GM12878 (cell line): ENCODE measurements at regions not wholly inside any gene's neighbourhood (a gene's known extent, or its start where the extent isn't known, plus 50 kb on each side); places are given as distances from the start of the nearest gene placed in this dataset.
A peak's percentile ranks its signal among the peaks of the same experiment; 100 is the strongest.

ENCODE experiments used
- ATAC-seq: fragments of 200-7000 bp; cut with Tn5 transposase; 3 replicates; pipeline ENCODE4 v1.9.1; 2020; ENCODE audit warnings: mild to moderate bottlenecking, moderate library complexity
- BruUV-seq: library from RNA; stranded (reverse); fragments of 400-500 nt; replicated peaks from 2 replicates; lab custom pipeline; 2021; lab: Mats Ljungman, UMichigan
- CTCF ChIA-PET: fragments of 300-600 bp; sonication (Branson Sonifier 250); formaldehyde crosslinking; extraction: SDS; loops from one replicate; lab custom pipeline; 2021; ENCODE audit warnings: inconsistent platforms; lab: Yijun Ruan, JAX
- POLR2A ChIA-PET: fragments of 350-600 bp; formaldehyde crosslinking; extraction: SDS; loops from one replicate; lab custom pipeline; 2021; ENCODE audit warnings: inconsistent platforms; lab: Charles Lee
- RAD21 ChIA-PET: fragments of 300-600 bp; sonication (Branson Sonifier 250); formaldehyde crosslinking; loops from one replicate; lab custom pipeline; 2023; ENCODE audit warnings: antibody characterized with exemption; ENCODE audit not compliant: unreplicated experiment; lab: Charles Lee
- SMC1A ChIA-PET: fragments of 300-600 bp; sonication (Branson Sonifier 250); formaldehyde crosslinking; loops from one replicate; lab custom pipeline; 2023; ENCODE audit not compliant: unreplicated experiment, uncharacterized antibody; lab: Charles Lee
- DNase-seq: peaks from one replicate; pipeline ENCODE4 v3.0.0-alpha.2; 2011; ENCODE audit warnings: low read depth, low spot score
- FAIRE-seq: peaks from 3 replicates; lab custom pipeline; 2011; peaks lifted over from hg19 to GRCh38; lab: Jason Lieb, UNC
- H2AFZ ChIP-seq: 2 replicates; pipeline ENCODE4 v1.6.0; 2011; ENCODE audit warnings: low read depth, low read length, control low read depth; ENCODE audit not compliant: control insufficient read depth
- H3K27ac ChIP-seq: 2 replicates; pipeline ENCODE4 v1.5.1; 2011; ENCODE audit warnings: control low read depth; ENCODE audit not compliant: control insufficient read depth, insufficient read depth
- H3K27me3 ChIP-seq, 2 experiments: replicated peaks in 1 of 2; 2 replicates each; pipeline versions ENCODE4 v1.6.0 to v1.6.1; 2011; ENCODE audit warnings: low read length in 1 of 2; ENCODE audit not compliant: control insufficient read depth in 2 of 2, insufficient read depth in 2 of 2
- H3K36me3 ChIP-seq, 2 experiments: 2 replicates each; pipeline ENCODE4 v1.5.1; 2011; ENCODE audit warnings: low read length in 1 of 2; ENCODE audit not compliant: control insufficient read depth in 2 of 2, insufficient read depth in 2 of 2
- H3K4me1 ChIP-seq: 2 replicates; pipeline ENCODE4 v1.6.1; 2011; ENCODE audit warnings: mild to moderate bottlenecking, low read length, moderate library complexity, mixed read lengths; ENCODE audit not compliant: control insufficient read depth, insufficient read depth
- H3K4me2 ChIP-seq: 2 replicates; pipeline ENCODE4 v1.6.0; 2011; ENCODE audit warnings: control low read depth; ENCODE audit not compliant: control insufficient read depth, insufficient read depth
- H3K4me3 ChIP-seq: fragments of 200-600 bp; sonication (generic); 2 replicates; pipeline ENCODE4 v1.5.1; 2016
- H3K79me2 ChIP-seq: 2 replicates; pipeline ENCODE4 v1.6.0; 2011; ENCODE audit warnings: low read length; ENCODE audit not compliant: control insufficient read depth, insufficient read depth
- H3K9ac ChIP-seq: 2 replicates; pipeline ENCODE4 v1.8.0; 2011; ENCODE audit warnings: low read length, control low read depth, mixed read lengths; ENCODE audit not compliant: control insufficient read depth, insufficient read depth
- H3K9me3 ChIP-seq: replicated peaks from 3 replicates; pipeline ENCODE4 v1.5.1; 2011; ENCODE audit warnings: mild to moderate bottlenecking, low read length; ENCODE audit not compliant: control insufficient read depth, insufficient read depth
- H4K20me1 ChIP-seq: 2 replicates; pipeline ENCODE4 v1.6.0; 2011; ENCODE audit not compliant: control insufficient read depth, insufficient read depth
- CHD2 ChIP-seq: IDR thresholded peaks from 2 replicates; pipeline ENCODE4 v1.6.1; 2011; ENCODE audit warnings: low read depth, low read length, improper control_type of control experiment, borderline replicate concordance
- IKZF1 ChIP-seq: fragments of 450-650 bp; conservative IDR thresholded peaks from 2 replicates; pipeline ENCODE4 v1.6.1; 2017; ENCODE audit warnings: antibody characterized with exemption, mild to moderate bottlenecking
- RB1 ChIP-seq: fragments of 450-650 bp; formaldehyde crosslinking; IDR thresholded peaks from 2 replicates; pipeline ENCODE4 v1.6.1; 2017; ENCODE audit warnings: mild to moderate bottlenecking, borderline replicate concordance
- SUPT20H ChIP-seq: IDR thresholded peaks from 2 replicates; pipeline ENCODE4 v1.6.1; 2011; ENCODE audit warnings: low read depth, mild to moderate bottlenecking, low read length, moderate library complexity, borderline replicate concordance; ENCODE audit not compliant: control insufficient read depth
- TCF3 ChIP-seq: IDR thresholded peaks from 2 replicates; pipeline ENCODE4 v1.6.1; 2012; ENCODE audit warnings: low read depth, mild to moderate bottlenecking, low read length, borderline replicate concordance; ENCODE audit not compliant: insufficient read depth
- ZNF274 ChIP-seq: IDR thresholded peaks from one replicate; pipeline ENCODE4 v1.8.0; 2011; ENCODE audit not compliant: insufficient read length, insufficient read depth
- ZZZ3 ChIP-seq: IDR thresholded peaks from 2 replicates; pipeline ENCODE4 v1.6.1; 2011; ENCODE audit warnings: low read depth; ENCODE audit not compliant: control insufficient read depth, insufficient read length
- WGBS: methylation state at CpG from one replicate; pipeline ENCODE4 v1.1.6; 2016; ENCODE audit warnings: low lambda C conversion rate; ENCODE audit not compliant: insufficient replicate concordance, insufficient coverage; ENCODE audit errors: missing lambda C conversion rate; 5-methylcytosine and 5-hydroxymethylcytosine counted together
- in situ Hi-C: fragments of 300-500 bp; cut with MboI; formaldehyde crosslinking; loops from 9 replicates; pipeline ENCODE4 v1.14.3; 2018; ENCODE audit warnings: mixed read lengths
- intact Hi-C: fragments of 100-400 bp; cut with micrococcal nuclease; formaldehyde crosslinking; loops from one replicate; pipeline ENCODE4 v1.14.2; 2022; ENCODE audit not compliant: unreplicated experiment
- TF ChIP-seq, protein P1 (sequence below), 3 experiments: IDR thresholded peaks in 2 of 3; conservative IDR thresholded peaks in 1 of 3; 2 replicates each; pipeline ENCODE4 v1.5.1; 2011; ENCODE audit warnings: low read depth in 3 of 3, low read length in 3 of 3, mild to moderate bottlenecking in 3 of 3, control low read depth in 2 of 3, moderate library complexity in 2 of 3, inconsistent platforms in 1 of 3, mixed read lengths in 1 of 3; ENCODE audit not compliant: control insufficient read depth in 2 of 3, insufficient read depth in 1 of 3; ENCODE audit errors: extremely low read depth in 1 of 3
- TF ChIP-seq, protein P2 (sequence below): fragments of 450-650 bp; IDR thresholded peaks from 2 replicates; pipeline ENCODE4 v1.6.1; 2018; ENCODE audit warnings: mild to moderate bottlenecking, low read depth, moderate library complexity; ENCODE audit not compliant: partially characterized antibody
- TF ChIP-seq, protein P3 (sequence below): fragments of 450-650 bp; IDR thresholded peaks from 2 replicates; pipeline ENCODE4 v1.6.1; 2017; ENCODE audit warnings: mild to moderate bottlenecking, moderate library complexity
- TF ChIP-seq, protein P4 (sequence below): fragments of 450-650 bp; IDR thresholded peaks from 2 replicates; pipeline ENCODE4 v1.6.1; 2016; ENCODE audit warnings: mild to moderate bottlenecking

DNA sequence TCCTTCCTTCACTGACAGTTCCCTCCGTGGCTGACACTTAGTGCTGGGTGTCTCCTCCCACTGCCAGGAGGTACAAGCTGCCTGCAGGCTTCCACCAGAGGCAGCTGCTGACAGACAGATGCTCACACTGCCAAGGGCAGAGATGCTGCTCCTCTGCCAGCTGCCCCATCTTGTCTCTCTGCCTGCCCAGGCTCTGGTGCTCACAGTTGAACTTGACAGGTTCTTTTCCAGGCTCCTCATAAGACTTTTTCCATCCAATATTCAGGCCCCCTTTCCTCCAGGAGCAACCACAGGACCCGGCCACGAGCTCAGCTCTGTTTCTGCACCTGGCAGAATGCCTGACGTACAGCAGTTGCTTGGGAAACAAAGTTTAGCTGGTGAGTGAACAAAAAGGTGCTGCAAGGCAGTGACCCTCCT, 79.8 kb downstream of the PSMB1 start:
- Histone ChIP-seq H2AFZ (no peak overlapping the region), H4K20me1 (no peaks in the 10 kb centered on the region), H3K79me2 (no peaks in the 10 kb centered on the region), H3K27ac (no peak overlapping the region), H3K4me1 (no peaks in the 10 kb centered on the region), H3K9ac (no peak overlapping the region), H3K9me3 (no peaks in the 10 kb centered on the region; the same call in 2 of the 3 replicates), H3K4me2 (no peak overlapping the region), H3K4me3 (no peak overlapping the region), H3K36me3 (no peaks in the 10 kb centered on the region), H3K27me3 (no peaks in the 10 kb centered on the region)
- ChIA-PET POLR2A (interaction anchor here (4.0 kb wide), 1 partner anchor 9 kb away, joined by 20 read pairs; no protein-coding TSS in a partner anchor), RAD21 (interaction anchor here (0.9 to 2.9 kb wide), 3 partner anchors 8 to 44 kb away, joined by 4 to 30 read pairs (median 4); no protein-coding TSS in a partner anchor), SMC1A (interaction anchor here (0.9 to 2.9 kb wide), 7 partner anchors 9 to 44 kb away, joined by 3 to 13 read pairs (median 4); no protein-coding TSS in a partner anchor), CTCF (interaction anchor here (0.7 to 4.6 kb wide), 4 partner anchors 9 to 44 kb away, joined by 3 to 37 read pairs (median 4); no protein-coding TSS in a partner anchor)
- FAIRE-seq (no peak), DNase-seq (no peak), ATAC-seq (peak; percentile 39)
- intact Hi-C loops (no loop called here), in situ Hi-C loops (no loop called here)
- no TSS peak for BruUV-seq
- WGBS = 24% methylated on average over 4 of the region's 4 CpGs
- TF ChIP-seq RB1 (no peak), ZNF274 (no peak), CHD2 (no peak), TCF3 (no peak), IKZF1 (0 out of 2 replicates have a peak, but pooled peaks have one; percentile 21), ZZZ3 (no peak), SUPT20H (no peak)
- TF ChIP-seq, protein P1, sequence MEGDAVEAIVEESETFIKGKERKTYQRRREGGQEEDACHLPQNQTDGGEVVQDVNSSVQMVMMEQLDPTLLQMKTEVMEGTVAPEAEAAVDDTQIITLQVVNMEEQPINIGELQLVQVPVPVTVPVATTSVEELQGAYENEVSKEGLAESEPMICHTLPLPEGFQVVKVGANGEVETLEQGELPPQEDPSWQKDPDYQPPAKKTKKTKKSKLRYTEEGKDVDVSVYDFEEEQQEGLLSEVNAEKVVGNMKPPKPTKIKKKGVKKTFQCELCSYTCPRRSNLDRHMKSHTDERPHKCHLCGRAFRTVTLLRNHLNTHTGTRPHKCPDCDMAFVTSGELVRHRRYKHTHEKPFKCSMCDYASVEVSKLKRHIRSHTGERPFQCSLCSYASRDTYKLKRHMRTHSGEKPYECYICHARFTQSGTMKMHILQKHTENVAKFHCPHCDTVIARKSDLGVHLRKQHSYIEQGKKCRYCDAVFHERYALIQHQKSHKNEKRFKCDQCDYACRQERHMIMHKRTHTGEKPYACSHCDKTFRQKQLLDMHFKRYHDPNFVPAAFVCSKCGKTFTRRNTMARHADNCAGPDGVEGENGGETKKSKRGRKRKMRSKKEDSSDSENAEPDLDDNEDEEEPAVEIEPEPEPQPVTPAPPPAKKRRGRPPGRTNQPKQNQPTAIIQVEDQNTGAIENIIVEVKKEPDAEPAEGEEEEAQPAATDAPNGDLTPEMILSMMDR (IDR thresholded peaks at IDR 0.05 in 2 of 3, conservative IDR thresholded peaks at IDR 0.05 in 1 of 3; ENCODE audit: control insufficient read depth in 2 of 3, extremely low read depth in 1 of 3, insufficient read depth in 1 of 3, low read depth in 3 of 3, low read length in 3 of 3) = no peak
- TF ChIP-seq, protein P2, sequence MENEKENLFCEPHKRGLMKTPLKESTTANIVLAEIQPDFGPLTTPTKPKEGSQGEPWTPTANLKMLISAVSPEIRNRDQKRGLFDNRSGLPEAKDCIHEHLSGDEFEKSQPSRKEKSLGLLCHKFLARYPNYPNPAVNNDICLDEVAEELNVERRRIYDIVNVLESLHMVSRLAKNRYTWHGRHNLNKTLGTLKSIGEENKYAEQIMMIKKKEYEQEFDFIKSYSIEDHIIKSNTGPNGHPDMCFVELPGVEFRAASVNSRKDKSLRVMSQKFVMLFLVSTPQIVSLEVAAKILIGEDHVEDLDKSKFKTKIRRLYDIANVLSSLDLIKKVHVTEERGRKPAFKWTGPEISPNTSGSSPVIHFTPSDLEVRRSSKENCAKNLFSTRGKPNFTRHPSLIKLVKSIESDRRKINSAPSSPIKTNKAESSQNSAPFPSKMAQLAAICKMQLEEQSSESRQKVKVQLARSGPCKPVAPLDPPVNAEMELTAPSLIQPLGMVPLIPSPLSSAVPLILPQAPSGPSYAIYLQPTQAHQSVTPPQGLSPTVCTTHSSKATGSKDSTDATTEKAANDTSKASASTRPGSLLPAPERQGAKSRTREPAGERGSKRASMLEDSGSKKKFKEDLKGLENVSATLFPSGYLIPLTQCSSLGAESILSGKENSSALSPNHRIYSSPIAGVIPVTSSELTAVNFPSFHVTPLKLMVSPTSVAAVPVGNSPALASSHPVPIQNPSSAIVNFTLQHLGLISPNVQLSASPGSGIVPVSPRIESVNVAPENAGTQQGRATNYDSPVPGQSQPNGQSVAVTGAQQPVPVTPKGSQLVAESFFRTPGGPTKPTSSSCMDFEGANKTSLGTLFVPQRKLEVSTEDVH = no peak
- TF ChIP-seq, protein P3, sequence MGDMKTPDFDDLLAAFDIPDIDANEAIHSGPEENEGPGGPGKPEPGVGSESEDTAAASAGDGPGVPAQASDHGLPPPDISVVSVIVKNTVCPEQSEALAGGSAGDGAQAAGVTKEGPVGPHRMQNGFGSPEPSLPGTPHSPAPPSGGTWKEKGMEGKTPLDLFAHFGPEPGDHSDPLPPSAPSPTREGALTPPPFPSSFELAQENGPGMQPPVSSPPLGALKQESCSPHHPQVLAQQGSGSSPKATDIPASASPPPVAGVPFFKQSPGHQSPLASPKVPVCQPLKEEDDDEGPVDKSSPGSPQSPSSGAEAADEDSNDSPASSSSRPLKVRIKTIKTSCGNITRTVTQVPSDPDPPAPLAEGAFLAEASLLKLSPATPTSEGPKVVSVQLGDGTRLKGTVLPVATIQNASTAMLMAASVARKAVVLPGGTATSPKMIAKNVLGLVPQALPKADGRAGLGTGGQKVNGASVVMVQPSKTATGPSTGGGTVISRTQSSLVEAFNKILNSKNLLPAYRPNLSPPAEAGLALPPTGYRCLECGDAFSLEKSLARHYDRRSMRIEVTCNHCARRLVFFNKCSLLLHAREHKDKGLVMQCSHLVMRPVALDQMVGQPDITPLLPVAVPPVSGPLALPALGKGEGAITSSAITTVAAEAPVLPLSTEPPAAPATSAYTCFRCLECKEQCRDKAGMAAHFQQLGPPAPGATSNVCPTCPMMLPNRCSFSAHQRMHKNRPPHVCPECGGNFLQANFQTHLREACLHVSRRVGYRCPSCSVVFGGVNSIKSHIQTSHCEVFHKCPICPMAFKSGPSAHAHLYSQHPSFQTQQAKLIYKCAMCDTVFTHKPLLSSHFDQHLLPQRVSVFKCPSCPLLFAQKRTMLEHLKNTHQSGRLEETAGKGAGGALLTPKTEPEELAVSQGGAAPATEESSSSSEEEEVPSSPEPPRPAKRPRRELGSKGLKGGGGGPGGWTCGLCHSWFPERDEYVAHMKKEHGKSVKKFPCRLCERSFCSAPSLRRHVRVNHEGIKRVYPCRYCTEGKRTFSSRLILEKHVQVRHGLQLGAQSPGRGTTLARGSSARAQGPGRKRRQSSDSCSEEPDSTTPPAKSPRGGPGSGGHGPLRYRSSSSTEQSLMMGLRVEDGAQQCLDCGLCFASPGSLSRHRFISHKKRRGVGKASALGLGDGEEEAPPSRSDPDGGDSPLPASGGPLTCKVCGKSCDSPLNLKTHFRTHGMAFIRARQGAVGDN = no peak
- TF ChIP-seq, protein P4, sequence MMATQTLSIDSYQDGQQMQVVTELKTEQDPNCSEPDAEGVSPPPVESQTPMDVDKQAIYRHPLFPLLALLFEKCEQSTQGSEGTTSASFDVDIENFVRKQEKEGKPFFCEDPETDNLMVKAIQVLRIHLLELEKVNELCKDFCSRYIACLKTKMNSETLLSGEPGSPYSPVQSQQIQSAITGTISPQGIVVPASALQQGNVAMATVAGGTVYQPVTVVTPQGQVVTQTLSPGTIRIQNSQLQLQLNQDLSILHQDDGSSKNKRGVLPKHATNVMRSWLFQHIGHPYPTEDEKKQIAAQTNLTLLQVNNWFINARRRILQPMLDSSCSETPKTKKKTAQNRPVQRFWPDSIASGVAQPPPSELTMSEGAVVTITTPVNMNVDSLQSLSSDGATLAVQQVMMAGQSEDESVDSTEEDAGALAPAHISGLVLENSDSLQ = peak; percentile 33; the same call in 1 of the 2 replicates
